Hepatocyte (in vitro differentiated cells): ENCODE measurements at regions not wholly inside any gene's neighbourhood (a gene's known extent, or its start where the extent isn't known, plus 50 kb on each side); places are given as distances from the start of the nearest gene placed in this dataset.

Experiments used
- DNase-seq: peaks from one replicate; pipeline ENCODE4 v3.0.0-alpha.2; 2016; ENCODE audit warnings: low spot score
- H2AFZ ChIP-seq: fragments of 200-600 bp; sonication (generic); 2 replicates; pipeline ENCODE4 v1.6.0; 2016; ENCODE audit warnings: antibody characterized with exemption, mild to moderate bottlenecking
- H3K27ac ChIP-seq: fragments of 200-600 bp; sonication (generic); 2 replicates; pipeline ENCODE4 v1.5.1; 2016; ENCODE audit warnings: mild to moderate bottlenecking
- H3K27me3 ChIP-seq: fragments of 200-600 bp; sonication (generic); 2 replicates; pipeline ENCODE4 v1.6.1; 2016
- H3K36me3 ChIP-seq: fragments of 200-600 bp; sonication (generic); replicated peaks from 2 replicates; pipeline ENCODE4 v1.5.1; 2016; ENCODE audit warnings: low read depth; ENCODE audit not compliant: insufficient read depth
- H3K4me1 ChIP-seq: fragments of 200-600 bp; sonication (generic); 2 replicates; pipeline ENCODE4 v1.5.1; 2016; ENCODE audit warnings: mild to moderate bottlenecking, moderate library complexity; ENCODE audit not compliant: insufficient read depth
- H3K4me2 ChIP-seq: fragments of 200-600 bp; sonication (generic); 2 replicates; pipeline ENCODE4 v1.6.0; 2016
- H3K4me3 ChIP-seq: fragments of 200-600 bp; sonication (generic); 2 replicates; pipeline ENCODE4 v1.5.1; 2016; ENCODE audit warnings: mild to moderate bottlenecking
- H3K79me2 ChIP-seq: fragments of 200-600 bp; sonication (generic); 2 replicates; pipeline ENCODE4 v1.6.0; 2017; ENCODE audit warnings: mild to moderate bottlenecking
- H3K9me2 ChIP-seq: fragments of 200-600 bp; sonication (generic); replicated peaks from 2 replicates; pipeline ENCODE4 v1.6.0; 2017; ENCODE audit warnings: mild to moderate bottlenecking; ENCODE audit not compliant: insufficient read depth
- H3K9me3 ChIP-seq: fragments of 200-600 bp; sonication (generic); 2 replicates; pipeline ENCODE4 v1.5.1; 2016; ENCODE audit warnings: low read depth, mild to moderate bottlenecking
- H4K20me1 ChIP-seq: fragments of 200-600 bp; sonication (generic); 2 replicates; pipeline ENCODE4 v1.6.0; 2016; ENCODE audit warnings: mild to moderate bottlenecking; ENCODE audit not compliant: insufficient read depth, poor library complexity, severe bottlenecking
- EZH2 ChIP-seq: fragments of 200-600 bp; sonication (generic); IDR thresholded peaks from 2 replicates; pipeline ENCODE4 v1.6.1; 2016; ENCODE audit warnings: antibody characterized with exemption, mild to moderate bottlenecking, borderline replicate concordance
- EZH2phosphoT487 ChIP-seq: fragments of 200-600 bp; sonication (generic); IDR thresholded peaks from one replicate; pipeline ENCODE4 v1.6.1; 2018; ENCODE audit warnings: antibody characterized with exemption, mild to moderate bottlenecking, low read depth, moderate library complexity; ENCODE audit not compliant: unreplicated experiment, severe bottlenecking
- WGBS: methylation state at CpG from one replicate; pipeline ENCODE4 v1.1.6; 2016; ENCODE audit warnings: low lambda C conversion rate; ENCODE audit errors: missing lambda C conversion rate; 5-methylcytosine and 5-hydroxymethylcytosine counted together
- TF ChIP-seq, protein P1 (sequence below): fragments of 200-600 bp; sonication (generic); IDR thresholded peaks from 2 replicates; pipeline ENCODE4 v1.5.1; 2016; ENCODE audit warnings: antibody characterized with exemption, mild to moderate bottlenecking; ENCODE audit not compliant: poor library complexity

DNA sequence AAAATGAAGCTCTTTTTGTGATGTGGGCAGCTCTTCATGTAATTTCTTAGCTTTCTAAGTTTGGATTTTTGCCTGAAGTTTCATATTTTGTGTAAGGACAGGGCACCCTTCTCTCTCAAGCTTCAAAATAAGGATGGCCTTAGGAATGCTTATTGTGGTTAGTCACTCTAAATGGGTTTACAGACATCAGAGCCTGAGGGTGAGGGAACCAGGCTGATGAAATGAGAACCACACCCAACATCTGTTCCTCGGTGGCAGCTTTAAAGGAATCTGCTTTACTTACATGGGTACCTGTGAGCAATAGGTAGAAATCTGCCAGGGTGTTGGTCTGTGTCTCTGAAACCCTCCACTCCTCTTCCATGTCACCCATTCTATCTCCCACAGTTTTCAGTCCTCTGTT lies 174.3 kb downstream of the EMX2 start:
- Histone ChIP-seq H3K27ac (no peak overlapping the region), H3K4me3 (no peak overlapping the region), H3K27me3 (peaks cover 4% of the 10 kb centered on the region), H2AFZ (no peak overlapping the region), H3K9me3 (no peaks in the 10 kb centered on the region), H3K4me2 (no peak overlapping the region), H3K9me2 (no peaks in the 10 kb centered on the region), H4K20me1 (no peaks in the 10 kb centered on the region), H3K4me1 (no peaks in the 10 kb centered on the region), H3K36me3 (no peaks in the 10 kb centered on the region), H3K79me2 (no peaks in the 10 kb centered on the region)
- WGBS = 76% methylated on average over 1 of the region's 1 CpG
- no peak for DNase-seq
- TF ChIP-seq EZH2 = no peak
- no peak for TF ChIP-seq EZH2phosphoT487
- TF ChIP-seq, protein P1, sequence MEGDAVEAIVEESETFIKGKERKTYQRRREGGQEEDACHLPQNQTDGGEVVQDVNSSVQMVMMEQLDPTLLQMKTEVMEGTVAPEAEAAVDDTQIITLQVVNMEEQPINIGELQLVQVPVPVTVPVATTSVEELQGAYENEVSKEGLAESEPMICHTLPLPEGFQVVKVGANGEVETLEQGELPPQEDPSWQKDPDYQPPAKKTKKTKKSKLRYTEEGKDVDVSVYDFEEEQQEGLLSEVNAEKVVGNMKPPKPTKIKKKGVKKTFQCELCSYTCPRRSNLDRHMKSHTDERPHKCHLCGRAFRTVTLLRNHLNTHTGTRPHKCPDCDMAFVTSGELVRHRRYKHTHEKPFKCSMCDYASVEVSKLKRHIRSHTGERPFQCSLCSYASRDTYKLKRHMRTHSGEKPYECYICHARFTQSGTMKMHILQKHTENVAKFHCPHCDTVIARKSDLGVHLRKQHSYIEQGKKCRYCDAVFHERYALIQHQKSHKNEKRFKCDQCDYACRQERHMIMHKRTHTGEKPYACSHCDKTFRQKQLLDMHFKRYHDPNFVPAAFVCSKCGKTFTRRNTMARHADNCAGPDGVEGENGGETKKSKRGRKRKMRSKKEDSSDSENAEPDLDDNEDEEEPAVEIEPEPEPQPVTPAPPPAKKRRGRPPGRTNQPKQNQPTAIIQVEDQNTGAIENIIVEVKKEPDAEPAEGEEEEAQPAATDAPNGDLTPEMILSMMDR = no peak

DNA sequence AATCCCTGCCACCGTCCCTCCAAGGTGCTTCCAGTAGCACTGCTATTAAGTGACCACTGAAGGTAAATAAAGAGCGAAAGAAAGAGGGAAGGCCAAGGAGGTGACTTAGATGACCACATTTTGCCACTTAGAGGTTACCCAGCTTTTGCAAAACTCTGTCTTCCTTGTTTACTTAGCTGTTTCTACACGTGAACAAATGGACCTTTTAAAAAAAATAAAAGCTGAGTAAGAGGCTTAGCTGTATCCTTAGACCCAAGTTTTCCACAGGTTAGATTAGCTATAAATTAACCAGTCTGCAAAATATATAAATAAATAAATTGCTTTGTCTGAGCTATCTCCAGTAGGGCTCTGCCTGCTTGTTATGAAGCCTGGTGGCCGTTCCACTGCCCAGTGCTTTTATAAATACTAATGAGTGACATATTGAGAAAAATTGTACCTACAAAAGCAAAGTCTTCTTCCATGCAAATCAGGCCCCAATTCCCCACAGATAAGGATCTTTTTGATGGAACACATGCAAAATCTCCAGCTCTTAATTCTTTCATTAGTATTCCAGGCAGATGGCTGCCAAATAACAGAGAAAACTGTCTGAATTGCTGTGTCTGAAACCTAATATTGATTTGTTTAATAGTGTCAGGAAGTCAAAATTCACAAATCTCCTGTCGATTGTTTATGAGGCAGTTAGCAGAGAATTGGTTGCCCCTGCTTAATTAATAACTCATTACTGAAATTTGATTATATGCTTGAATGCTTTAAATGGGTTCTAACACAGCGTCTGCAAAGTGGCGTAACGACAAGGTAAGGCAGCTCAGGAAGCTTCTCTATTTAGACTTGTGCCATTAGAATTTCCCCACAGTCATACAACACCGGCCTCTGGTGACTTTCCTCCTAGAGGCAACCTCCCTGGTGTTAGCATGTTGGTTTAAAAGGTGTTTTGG lies 176.7 kb downstream of the EMX2 start:
- Histone ChIP-seq H3K4me3 (no peak overlapping the region), H3K27me3 (peaks cover 5% of the 10 kb centered on the region), H3K9me3 (no peaks in the 10 kb centered on the region), H2AFZ (no peak overlapping the region), H3K4me1 (no peaks in the 10 kb centered on the region), H3K36me3 (no peaks in the 10 kb centered on the region), H3K79me2 (no peaks in the 10 kb centered on the region), H4K20me1 (no peaks in the 10 kb centered on the region), H3K9me2 (no peaks in the 10 kb centered on the region), H3K27ac (no peak overlapping the region), H3K4me2 (no peak overlapping the region)
- TF ChIP-seq EZH2phosphoT487 (no peak), EZH2 (no peak)
- TF ChIP-seq, protein P1 = no peak
- 55% methylated on average over 9 of the region's 9 CpGs for WGBS
- DNase-seq = peak; percentile 26

DNA sequence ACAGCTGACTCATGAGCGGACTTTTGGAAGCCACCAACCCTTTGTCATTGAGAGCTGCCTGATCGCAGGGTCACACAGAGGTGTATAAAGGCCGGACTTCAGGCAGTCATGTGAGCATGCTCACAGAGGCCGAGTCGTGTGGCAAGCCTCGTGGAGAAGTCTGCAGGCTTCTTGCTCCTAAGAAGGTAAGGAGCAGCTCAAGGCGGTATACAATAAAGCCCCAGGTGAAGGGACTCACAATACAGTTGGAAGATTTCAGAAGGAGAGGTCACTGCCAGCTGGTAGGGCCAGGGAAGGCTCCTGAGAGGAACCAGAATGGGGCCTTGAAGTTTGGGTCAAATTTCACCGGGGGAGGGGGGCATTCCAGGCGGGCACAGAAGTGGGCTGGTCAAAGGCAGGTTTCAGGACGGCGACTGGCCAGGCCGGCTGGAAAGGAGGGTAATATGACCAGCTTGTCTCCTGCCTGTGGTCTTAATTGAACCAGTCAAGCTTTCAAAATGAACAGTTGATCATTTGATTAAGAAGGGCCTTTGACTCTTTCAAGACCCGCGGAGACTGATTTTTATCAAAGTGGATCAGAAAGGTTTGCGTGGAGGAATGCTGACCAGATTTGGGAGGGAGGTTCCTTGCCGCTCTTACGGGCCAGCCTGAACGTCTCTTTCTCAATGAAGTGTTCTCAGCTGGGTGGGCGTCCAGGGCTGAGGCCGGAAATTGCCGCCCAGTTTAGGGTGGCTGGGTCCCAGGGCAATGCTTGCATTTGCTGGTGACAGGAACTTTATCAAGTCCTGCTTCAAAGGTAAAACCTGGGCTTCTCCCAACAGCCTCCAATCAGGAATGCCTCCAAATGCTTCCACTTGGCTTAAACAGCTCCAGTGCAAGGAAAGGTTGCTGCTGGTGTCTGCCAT lies 178.6 kb downstream of the EMX2 start:
- TF ChIP-seq EZH2 (no peak), EZH2phosphoT487 (no peak)
- TF ChIP-seq, protein P1 = no peak
- no peaks in the 10 kb centered on the region for H4K20me1 ChIP-seq
- H3K4me1 ChIP-seq = no peaks in the 10 kb centered on the region
- H3K9me2 ChIP-seq = no peaks in the 10 kb centered on the region
- no peaks in the 10 kb centered on the region for H3K36me3 ChIP-seq
- no peak overlapping the region for H2AFZ ChIP-seq
- peaks cover 5% of the 10 kb centered on the region for H3K27me3 ChIP-seq
- H3K4me3 ChIP-seq = no peak overlapping the region
- peak; percentile 8 for DNase-seq
- no peaks in the 10 kb centered on the region for H3K79me2 ChIP-seq
- H3K9me3 ChIP-seq = no peaks in the 10 kb centered on the region
- H3K4me2 ChIP-seq = no peak overlapping the region
- 47% methylated on average over 20 of the region's 21 CpGs for WGBS
- no peak overlapping the region for H3K27ac ChIP-seq
